ENCODE measurements at regions not wholly inside any gene's neighbourhood (a gene's known extent, or its start where the extent isn't known, plus 50 kb on each side); places are given as distances from the start of the nearest gene placed in this dataset.

GRCh38 chr6:159642995-159643394, 50.0 kb downstream of the SOD2 start:
- DNase-seq (ENCODE audit: low read depth) = no peak

DNA sequence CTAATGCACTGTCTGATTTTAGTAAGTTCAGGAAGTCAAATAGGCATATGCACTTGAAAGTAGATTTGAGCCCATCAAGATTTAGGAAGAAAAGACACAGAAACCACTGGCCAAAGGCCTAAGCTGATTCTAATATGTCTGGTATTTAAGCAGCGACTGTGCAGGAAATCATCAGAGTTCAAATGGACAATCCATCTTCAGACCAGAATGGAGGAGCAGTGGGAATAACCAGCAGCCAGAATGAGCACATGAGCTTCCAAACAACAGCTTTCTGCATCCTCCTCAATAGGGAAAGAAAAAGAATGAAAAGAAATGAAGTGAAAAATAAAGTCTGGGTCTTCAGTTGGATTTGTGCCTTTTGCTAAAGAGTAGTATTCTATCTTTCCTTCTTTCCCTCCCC, 50.6 kb downstream of the SOD2 start:
- TF ChIP-seq CTCF (IDR thresholded peaks at IDR 0.05; ENCODE audit: low read depth, low read length, missing control alignments) = no peak
- in situ Hi-C loops (cut with HindIII; ENCODE audit: low sequenced_read_pairs) = no loop called here
- DNase-seq (ENCODE audit: low read depth) = no peak
- no peak overlapping the region for H3K4me3 ChIP-seq (ENCODE audit: low read depth, low read length)

More at GRCh38 chr6:159642995-159643394, 50.0 kb downstream of the SOD2 start:
- TF ChIP-seq CTCF (IDR thresholded peaks at IDR 0.05; ENCODE audit: low read depth, low read length, missing control alignments) = no peak
- no peak overlapping the region for H3K4me3 ChIP-seq (ENCODE audit: low read depth, low read length)
- in situ Hi-C loops (cut with HindIII; ENCODE audit: low sequenced_read_pairs) = no loop called here

DNA sequence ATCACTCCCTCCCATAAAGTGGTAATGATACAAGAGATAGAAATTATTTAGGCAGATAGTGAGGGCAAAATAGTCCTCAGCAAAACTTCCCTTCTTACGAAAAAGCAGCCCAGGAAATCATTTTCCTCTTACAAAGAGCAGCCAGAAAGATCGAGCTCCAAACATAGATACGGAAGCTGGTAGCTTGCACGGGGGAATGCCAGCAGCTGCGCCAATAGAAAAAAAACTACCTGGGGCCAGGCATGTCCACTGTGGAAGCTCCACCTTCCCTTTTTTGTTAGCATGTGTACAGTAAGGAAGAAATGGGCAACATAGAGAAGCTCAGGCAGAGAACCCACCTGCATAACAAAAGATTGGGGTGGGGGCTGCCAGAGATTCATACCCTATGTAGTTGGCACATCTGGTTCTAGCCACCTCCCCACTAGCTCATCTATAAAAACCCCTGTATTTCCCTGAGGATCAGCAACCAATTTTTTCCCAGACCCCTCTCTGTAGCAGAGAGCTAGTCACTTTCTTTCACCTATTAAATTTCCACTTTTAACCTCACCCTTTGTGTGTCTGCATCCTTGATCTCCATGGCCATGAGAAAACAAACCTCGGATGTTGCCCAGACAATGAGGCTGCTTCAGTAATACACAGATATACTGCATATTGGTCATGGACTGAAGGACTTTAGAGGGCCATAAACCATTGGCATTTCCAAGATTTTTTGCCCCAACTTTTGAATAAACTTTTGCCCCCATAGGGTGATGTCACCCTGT, 52.1 kb downstream of the SOD2 start:
- no peak for TF ChIP-seq CTCF (IDR thresholded peaks at IDR 0.05; ENCODE audit: low read depth, low read length, missing control alignments)
- in situ Hi-C loops (cut with HindIII; ENCODE audit: low sequenced_read_pairs) = no loop called here
- DNase-seq (ENCODE audit: low read depth) = no peak
- H3K4me3 ChIP-seq (ENCODE audit: low read depth, low read length) = no peak overlapping the region

DNA sequence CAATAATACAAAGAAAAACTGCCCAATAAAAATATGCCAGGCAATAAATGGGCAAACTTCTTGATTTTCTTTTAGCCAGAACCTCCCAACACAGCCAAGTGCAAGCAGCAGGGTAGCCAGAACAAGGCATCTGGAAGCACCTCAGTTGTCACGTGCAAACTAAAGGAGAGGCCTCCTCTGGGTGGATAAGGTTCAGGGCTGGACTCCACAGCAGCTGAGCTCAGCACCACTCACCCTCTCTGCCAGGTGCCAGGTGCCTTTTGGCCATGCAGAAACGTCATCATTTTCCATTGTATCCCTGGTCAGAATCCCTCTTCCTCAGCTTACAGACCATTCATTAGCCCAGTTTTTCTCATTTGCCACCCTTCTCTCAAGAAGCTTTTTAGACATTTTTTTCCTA, 52.7 kb downstream of the SOD2 start:
- TF ChIP-seq CTCF (IDR thresholded peaks at IDR 0.05; ENCODE audit: low read depth, low read length, missing control alignments) = no peak
- in situ Hi-C loops (cut with HindIII; ENCODE audit: low sequenced_read_pairs) = no loop called here
- no peak for DNase-seq (ENCODE audit: low read depth)
- no peak overlapping the region for H3K4me3 ChIP-seq (ENCODE audit: low read depth, low read length)

DNA sequence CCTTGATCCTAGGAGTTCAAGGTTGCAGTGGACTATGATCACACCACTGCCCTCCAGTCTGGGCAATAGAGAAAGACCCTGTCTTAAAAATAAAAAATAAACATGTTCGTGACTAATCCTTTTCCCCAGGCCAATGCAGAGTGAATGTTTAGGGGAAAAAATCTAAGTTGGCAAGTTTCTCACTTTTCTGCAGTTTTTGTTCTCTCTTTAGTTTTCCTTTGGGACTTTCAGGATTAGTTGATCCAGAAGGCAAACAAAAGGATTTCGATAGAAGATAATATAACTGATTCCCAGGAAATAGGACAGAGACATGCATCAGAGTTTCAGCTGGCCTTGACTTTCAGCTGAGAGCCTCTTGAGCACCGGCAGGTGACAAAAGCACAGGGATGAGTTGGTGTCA, 53.3 kb downstream of the SOD2 start:
- TF ChIP-seq CTCF (IDR thresholded peaks at IDR 0.05; ENCODE audit: low read depth, low read length, missing control alignments) = no peak
- in situ Hi-C loops (cut with HindIII; ENCODE audit: low sequenced_read_pairs) = no loop called here
- no peak overlapping the region for H3K4me3 ChIP-seq (ENCODE audit: low read depth, low read length)
- DNase-seq (ENCODE audit: low read depth) = no peak

DNA sequence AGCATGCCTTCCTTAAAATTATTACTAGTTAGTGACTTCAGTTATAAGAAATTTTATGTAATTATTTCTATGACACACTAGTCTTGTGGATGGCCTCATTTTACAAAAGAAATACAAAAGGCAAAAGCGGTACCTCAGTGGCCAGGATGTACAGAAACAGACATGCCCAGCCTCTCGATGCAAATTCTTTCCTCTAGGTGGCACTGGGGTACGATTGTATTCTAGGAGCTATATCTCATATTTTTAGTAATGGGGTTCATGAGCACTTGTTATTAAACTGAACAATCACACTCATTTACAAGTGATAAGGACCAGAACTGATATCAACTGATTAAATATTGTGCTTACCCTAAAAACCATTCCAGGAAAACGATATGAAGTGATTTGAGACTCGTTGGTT, 59.8 kb downstream of the SOD2 start:
- DNase-seq (ENCODE audit: low read depth) = no peak
- TF ChIP-seq CTCF (IDR thresholded peaks at IDR 0.05; ENCODE audit: low read depth, low read length, missing control alignments) = peak; percentile 41
- no peak overlapping the region for H3K4me3 ChIP-seq (ENCODE audit: low read depth, low read length)
- in situ Hi-C loops (cut with HindIII; ENCODE audit: low sequenced_read_pairs) = no loop called here

Measured in astrocyte of the cerebellum (primary cell).